ENCODE measurements at regions not wholly inside any gene's neighbourhood (a gene's known extent, or its start where the extent isn't known, plus 50 kb on each side); places are given as distances from the start of the nearest gene placed in this dataset.
A peak's percentile ranks its signal among the peaks of the same experiment; 100 is the strongest.

DNA sequence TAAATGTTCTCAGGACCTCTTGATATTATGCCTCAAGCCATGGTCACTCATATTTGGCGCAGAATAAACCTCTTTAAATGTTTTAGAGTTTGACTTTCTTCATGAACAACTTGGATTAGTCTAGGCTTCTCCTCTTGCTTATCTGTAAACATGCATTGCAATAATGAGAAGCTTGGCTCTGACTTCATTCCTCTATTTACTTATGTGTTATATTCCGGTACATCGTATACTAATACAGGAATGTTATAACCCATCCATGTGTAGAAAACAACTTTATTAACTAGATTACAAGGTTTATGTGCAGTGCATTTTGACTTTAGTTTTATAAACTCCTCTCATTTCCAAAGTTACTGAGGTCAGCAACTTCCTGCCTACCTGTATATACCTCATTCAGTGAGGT lies 944.3 kb upstream of the GHITM start:
- TF ChIP-seq, protein P1, sequence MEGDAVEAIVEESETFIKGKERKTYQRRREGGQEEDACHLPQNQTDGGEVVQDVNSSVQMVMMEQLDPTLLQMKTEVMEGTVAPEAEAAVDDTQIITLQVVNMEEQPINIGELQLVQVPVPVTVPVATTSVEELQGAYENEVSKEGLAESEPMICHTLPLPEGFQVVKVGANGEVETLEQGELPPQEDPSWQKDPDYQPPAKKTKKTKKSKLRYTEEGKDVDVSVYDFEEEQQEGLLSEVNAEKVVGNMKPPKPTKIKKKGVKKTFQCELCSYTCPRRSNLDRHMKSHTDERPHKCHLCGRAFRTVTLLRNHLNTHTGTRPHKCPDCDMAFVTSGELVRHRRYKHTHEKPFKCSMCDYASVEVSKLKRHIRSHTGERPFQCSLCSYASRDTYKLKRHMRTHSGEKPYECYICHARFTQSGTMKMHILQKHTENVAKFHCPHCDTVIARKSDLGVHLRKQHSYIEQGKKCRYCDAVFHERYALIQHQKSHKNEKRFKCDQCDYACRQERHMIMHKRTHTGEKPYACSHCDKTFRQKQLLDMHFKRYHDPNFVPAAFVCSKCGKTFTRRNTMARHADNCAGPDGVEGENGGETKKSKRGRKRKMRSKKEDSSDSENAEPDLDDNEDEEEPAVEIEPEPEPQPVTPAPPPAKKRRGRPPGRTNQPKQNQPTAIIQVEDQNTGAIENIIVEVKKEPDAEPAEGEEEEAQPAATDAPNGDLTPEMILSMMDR (conservative IDR thresholded peaks at IDR 0.05), result no peak
- H3K36me3 Mint-ChIP-seq (ENCODE audit: low read depth), result no peaks in the 10 kb centered on the region
- no peak overlapping the region for H3K4me3 Mint-ChIP-seq
- DNase-seq (ENCODE audit: low read depth, low spot score), result no peak
- no peaks in the 10 kb centered on the region for H3K9me3 Mint-ChIP-seq
- H3K4me1 Mint-ChIP-seq, result no peaks in the 10 kb centered on the region
- no peaks in the 10 kb centered on the region for H3K27me3 Mint-ChIP-seq (ENCODE audit: low read depth)
- H3K27ac Mint-ChIP-seq (ENCODE audit: unreplicated experiment), result no peak overlapping the region

DNA sequence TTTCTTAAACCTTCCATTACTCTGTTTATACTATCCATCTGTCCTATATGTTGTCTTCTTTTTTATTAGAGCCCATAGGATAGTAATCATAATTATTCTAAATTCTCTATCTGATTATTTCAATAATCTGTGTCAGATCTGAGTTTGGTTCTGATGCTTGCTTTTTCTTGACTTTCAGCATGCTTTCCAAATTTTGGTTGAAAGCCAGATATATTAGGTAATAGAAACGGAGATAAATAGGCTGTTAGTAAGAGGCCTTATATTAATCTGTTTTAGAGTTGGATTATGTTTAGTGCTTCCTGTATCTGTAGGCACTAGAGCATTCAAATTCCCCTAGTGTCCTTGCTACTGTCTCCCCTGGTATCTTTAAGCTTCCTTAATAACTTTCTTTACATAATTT lies 939.9 kb upstream of the GHITM start:
- H3K9me3 Mint-ChIP-seq, result peaks cover 5% of the 10 kb centered on the region
- H3K27me3 Mint-ChIP-seq (ENCODE audit: low read depth), result no peaks in the 10 kb centered on the region
- no peak for DNase-seq (ENCODE audit: low read depth, low spot score)
- H3K4me3 Mint-ChIP-seq, result no peak overlapping the region
- TF ChIP-seq, protein P1 (conservative IDR thresholded peaks at IDR 0.05), result no peak
- H3K27ac Mint-ChIP-seq (ENCODE audit: unreplicated experiment), result no peak overlapping the region
- H3K4me1 Mint-ChIP-seq, result no peaks in the 10 kb centered on the region
- H3K36me3 Mint-ChIP-seq (ENCODE audit: low read depth), result peaks cover 3% of the 10 kb centered on the region

DNA sequence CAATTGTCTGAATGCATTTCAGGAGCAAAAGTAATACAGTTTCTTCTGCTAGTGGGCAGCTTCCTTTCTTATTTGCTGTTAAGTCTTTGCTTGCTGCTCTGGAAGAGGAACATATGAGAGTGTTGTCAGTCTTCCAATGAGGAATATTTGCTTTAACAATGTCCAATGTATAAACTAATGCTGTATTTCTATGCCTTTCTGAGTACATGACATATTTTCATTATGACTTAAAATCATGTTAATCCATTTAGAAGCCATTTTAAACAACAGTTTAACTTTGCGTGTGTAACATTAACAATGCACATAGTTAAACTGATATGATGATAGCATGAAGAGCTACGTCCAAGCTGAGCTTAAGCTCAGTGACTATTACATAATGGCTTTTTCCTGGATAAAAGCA lies 933.4 kb upstream of the GHITM start:
- TF ChIP-seq, protein P1 (conservative IDR thresholded peaks at IDR 0.05), result no peak
- no peak overlapping the region for H3K4me3 Mint-ChIP-seq
- no peaks in the 10 kb centered on the region for H3K27me3 Mint-ChIP-seq (ENCODE audit: low read depth)
- DNase-seq (ENCODE audit: low read depth, low spot score), result no peak
- H3K4me1 Mint-ChIP-seq, result peaks cover 15% of the 10 kb centered on the region
- H3K36me3 Mint-ChIP-seq (ENCODE audit: low read depth), result peaks cover 3% of the 10 kb centered on the region
- H3K27ac Mint-ChIP-seq (ENCODE audit: unreplicated experiment), result no peak overlapping the region
- peaks cover 5% of the 10 kb centered on the region for H3K9me3 Mint-ChIP-seq

DNA sequence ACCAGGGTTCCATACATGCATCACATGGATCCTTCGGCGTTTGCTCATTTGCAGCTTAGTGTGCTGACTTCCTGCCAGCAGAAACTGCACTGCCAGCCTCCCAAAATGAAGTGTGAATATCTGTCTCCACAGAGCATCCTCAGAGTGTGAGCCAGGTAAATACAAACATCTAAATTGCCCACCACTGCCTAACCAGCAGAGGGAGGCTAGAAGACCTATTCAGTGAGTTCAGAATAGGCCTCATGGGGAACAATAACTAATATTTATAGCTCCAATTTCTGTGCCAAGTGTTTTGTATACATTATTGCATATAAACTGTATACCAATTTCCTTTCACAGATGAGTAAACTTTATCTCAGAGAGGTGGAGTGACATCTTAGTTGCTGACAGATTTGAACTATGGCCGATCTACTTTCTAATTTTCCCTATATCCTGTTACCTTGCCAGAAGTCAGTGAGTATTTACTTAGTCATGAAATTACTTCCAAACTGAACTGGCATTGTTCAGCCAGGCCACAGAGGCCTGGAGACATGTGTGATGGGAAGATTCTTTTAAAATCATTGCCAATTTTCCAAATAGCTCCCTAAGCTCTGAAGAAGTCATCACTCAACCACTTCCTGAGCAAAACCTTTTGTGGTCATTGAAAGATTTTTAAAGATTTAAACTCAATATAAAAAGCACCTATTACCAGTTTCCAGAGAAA lies 926.5 kb upstream of the GHITM start:
- Mint-ChIP-seq H3K27ac (ENCODE audit: unreplicated experiment) (no peak overlapping the region), H3K4me3 (no peak overlapping the region), H3K36me3 (ENCODE audit: low read depth) (no peaks in the 10 kb centered on the region), H3K27me3 (ENCODE audit: low read depth) (no peaks in the 10 kb centered on the region), H3K4me1 (peaks cover 21% of the 10 kb centered on the region), H3K9me3 (no peaks in the 10 kb centered on the region)
- TF ChIP-seq, protein P1 (conservative IDR thresholded peaks at IDR 0.05), result no peak
- no peak for DNase-seq (ENCODE audit: low read depth, low spot score)

DNA sequence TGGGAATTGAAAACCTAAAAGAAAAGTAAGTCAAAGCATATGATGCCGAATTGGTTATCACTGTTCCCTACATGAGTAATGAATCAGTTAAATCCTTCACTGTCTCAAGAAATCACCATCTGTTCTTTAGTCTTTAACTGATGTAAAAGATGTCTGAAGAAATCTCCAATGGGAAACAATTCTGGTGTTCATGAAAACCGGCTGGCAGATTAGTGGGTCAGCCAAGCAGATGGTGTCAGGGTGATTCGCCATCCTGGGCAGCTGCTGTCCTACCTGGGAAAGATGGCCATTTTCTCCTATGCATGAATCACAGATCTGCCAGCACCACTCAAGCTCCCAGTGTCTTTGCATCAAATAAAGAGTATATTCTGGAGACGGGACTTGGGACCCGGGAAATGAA lies 925.2 kb upstream of the GHITM start:
- Mint-ChIP-seq H3K27me3 (ENCODE audit: low read depth) (no peaks in the 10 kb centered on the region), H3K4me1 (peaks cover 27% of the 10 kb centered on the region), H3K27ac (ENCODE audit: unreplicated experiment) (peak overlapping the region; percentile 15), H3K36me3 (ENCODE audit: low read depth) (no peaks in the 10 kb centered on the region), H3K4me3 (no peak overlapping the region), H3K9me3 (no peaks in the 10 kb centered on the region)
- TF ChIP-seq, protein P1 (conservative IDR thresholded peaks at IDR 0.05), result no peak
- no peak for DNase-seq (ENCODE audit: low read depth, low spot score)
